Activated CD4-positive, alpha-beta T cell treated with anti-CD3 and anti-CD28 coated beads, Interleukin-2, Interleukin-6, amounts not matched to agents 100 ng/mL and 50 ng/mL, durations not matched to agents 16 hours and 8 hours (primary cell): ENCODE measurements at regions not wholly inside any gene's neighbourhood (a gene's known extent, or its start where the extent isn't known, plus 50 kb on each side); places are given as distances from the start of the nearest gene placed in this dataset.

ENCODE experiments used
- DNase-seq: peaks from one replicate; pipeline ENCODE4 v3.0.0-alpha.2; 2020

- no peak for DNase-seq
Observed at GRCh38 chr14:101435546-101435945, 125.7 kb upstream of the DIO3 start.

DNA sequence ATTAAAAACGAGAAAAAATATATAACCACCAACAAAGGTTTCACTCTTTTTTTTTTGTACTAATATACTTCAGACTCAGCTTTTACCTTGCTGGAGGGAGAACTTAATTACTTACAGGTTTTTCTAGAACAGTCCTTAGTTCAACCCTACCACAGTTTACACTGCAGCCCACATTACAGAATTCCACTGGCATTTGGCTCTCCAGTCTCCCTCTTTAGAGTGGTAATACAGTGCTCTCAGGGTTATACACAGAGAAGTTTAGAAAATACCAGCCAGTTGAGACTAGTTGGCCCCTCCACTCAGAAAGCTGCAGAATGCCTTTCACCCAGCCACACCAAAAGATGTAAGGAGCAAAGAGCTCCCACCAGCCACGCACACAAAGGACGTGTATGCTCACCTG lies 122.3 kb upstream of the DIO3 start:
- DNase-seq = no peak

DNA sequence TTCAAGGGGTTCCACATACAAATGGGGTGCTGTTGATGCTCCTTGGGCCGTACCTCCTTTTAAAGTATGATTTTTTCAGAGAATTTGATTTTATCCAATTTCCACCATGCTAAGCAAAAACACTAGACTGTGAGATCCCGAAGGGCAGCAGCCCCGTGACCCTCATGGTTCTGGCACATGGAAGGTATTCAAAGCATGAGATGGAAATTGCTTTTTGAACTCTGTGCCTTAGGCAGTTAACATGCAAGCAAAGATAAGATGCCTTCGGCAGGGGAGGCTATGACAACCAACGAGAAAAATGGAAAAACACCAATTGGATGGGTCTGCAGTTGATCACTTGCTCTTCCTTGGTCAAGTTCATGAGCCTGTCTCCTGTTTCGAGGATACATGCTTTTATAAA lies 120.8 kb upstream of the DIO3 start:
- DNase-seq = no peak

GRCh38 chr14:101441710-101442109 lies 119.6 kb upstream of the DIO3 start:
- DNase-seq = no peak

DNA sequence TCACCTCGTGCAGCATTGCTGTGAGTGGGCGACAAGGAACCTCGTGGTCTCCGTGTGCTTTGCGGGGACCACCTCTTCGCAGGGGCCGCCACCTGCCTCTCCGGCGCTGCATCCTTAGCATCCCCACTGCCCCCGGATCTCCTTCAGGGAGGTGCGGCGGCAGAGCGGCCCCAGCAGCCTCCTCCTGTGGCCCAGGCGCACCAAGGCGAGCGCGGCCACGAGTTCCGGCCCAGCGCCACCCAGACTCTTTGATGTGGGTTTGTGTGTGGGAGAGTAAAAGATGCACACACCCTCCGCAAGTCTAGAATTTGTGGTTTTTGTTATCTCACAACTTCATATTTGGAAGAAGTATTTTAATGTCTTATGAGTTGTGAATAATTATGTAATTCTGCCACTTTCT lies 118.8 kb upstream of the DIO3 start:
- peak; percentile 75 for DNase-seq

DNA sequence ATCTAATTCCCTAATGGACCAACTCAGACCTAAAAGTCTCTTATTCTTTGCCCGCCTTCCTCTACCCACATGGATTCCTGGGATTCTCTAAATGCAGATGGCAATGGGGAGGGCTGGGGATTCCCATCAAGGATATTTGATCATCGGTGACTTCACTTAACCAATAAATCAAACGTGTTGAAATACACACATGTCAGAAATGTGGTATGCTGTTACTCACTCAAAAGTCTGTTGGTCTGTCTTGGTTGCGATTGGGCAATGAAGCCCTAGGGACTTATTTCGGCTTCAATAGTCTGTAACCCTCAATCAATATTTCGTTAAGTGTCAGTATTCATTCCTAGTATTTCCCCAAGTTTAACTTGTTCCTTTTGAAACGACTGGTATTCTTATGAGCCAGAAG lies 117.2 kb upstream of the DIO3 start:
- DNase-seq = no peak

- DNase-seq = no peak
Observed at GRCh38 chr14:101445278-101445677, 116.0 kb upstream of the DIO3 start.

GRCh38 chr14:101446387-101446969 lies 114.8 kb upstream of the DIO3 start:
- DNase-seq = no peak

DNA sequence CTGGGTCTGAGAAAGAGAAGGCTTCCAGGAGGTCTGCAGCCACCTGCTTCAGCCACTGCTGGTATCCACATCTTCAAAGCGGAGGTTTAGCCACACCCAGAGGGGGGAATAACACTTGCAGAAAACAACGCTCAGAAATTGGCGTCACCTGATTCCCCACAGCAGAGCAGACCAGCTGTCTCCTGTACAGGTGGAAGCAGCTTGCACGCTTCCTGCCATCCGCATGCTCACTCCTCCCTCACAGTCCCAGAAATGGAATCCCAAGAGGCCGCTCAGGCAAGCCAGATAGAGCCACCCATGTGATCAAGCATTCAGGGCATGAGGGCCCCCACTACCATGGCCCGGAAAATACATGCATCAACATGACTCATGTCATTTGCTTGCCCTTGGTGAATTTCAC lies 112.2 kb upstream of the DIO3 start:
- DNase-seq = no peak

GRCh38 chr14:101451166-101451565 lies 110.1 kb upstream of the DIO3 start:
- no peak for DNase-seq

DNA sequence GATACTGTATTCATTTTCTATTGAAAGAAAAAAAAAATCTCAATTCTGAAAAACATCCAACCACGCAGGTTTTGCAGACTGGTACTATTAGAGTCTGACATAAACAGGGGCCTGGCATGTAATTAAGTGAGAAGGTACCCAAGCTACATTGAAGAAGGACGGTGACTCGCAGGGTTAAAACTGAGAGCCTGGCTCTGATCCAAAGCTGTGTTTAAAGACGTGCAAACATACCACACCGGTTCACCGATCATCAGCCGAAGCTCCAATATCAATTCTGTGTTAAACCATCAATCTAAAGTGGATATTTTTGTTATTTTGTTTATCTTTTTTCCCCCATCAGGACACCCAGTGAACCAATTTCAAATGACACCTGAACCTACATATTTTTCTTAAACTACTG lies 108.1 kb upstream of the DIO3 start:
- no peak for DNase-seq

- DNase-seq = no peak
Observed at GRCh38 chr14:101454229-101454628, 107.1 kb upstream of the DIO3 start.

- DNase-seq = no peak
Observed at GRCh38 chr14:101456246-101457175, 104.8 kb upstream of the DIO3 start.

GRCh38 chr14:101457301-101457935 lies 103.9 kb upstream of the DIO3 start:
- DNase-seq = no peak

DNA sequence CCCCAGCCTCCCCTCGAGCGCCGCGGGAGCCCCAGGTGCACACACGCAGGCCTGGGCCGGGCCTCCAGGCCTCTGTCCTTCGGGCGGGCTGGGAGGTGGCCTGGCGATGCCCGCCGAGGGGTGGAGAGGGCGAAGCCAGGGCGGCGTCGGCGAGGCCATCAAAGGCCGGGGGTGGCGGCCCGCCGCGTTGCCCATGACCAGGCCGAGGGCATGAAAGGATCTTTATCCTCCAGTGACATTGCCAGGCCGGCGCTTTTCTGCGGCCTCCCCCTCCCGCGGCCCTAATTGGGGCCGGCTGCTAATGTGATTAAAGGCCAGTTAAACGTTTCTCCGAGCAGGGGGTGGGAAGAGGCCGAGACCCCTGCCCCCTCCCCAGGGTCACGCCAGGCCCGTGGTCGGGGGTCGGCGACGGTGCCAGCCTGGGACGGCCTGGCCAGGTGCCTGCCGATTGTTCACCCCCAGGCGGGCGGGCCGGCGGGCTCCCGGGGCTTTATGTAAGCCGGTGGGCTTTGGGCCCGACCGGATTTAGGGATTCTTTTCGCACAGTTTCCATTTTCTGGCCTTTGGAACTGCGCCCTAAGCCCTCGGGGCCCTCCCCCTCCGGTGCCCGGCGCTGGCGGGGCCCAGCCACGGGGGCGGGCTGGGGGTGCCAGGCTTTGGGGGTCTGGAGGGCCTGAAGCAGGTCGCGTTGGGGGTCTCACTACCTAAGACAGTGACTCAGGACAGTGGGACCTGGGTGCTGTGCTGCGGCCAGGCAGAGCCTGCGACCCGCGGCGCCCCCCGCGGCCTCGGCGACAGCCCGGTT lies 103.2 kb upstream of the DIO3 start:
- no peak for DNase-seq

GRCh38 chr14:101458741-101459550 lies 102.3 kb upstream of the DIO3 start:
- no peak for DNase-seq

GRCh38 chr14:101459551-101459900 lies 101.8 kb upstream of the DIO3 start:
- DNase-seq = no peak

DNA sequence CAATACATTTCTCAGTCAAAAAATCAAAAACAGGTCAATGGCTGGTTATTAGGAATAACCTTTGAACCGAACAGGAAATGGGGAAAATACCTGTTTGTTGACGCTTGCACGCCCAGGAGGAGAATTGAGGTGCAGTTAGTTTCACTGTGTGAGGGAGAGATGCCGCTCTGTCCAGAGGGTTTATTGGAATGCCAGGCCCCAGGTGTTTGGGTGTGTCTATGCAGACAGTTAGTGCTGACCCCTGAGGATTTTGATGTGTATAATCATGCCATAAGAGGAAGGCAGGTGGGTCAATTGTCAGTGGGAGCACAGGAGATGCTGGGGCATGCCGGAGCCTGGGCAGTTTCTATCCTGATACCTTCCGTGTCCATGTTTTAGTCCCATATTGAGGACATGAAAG lies 100.8 kb upstream of the DIO3 start:
- DNase-seq = no peak

- no peak for DNase-seq
Observed at GRCh38 chr14:101460986-101461750, 100.1 kb upstream of the DIO3 start.

- DNase-seq = no peak
Observed at GRCh38 chr14:101461891-101462290, 99.4 kb upstream of the DIO3 start.

- DNase-seq = no peak
Observed at GRCh38 chr14:101462726-101463565, 98.3 kb upstream of the DIO3 start.
